ENCODE measurements at regions not wholly inside any gene's neighbourhood (a gene's known extent, or its start where the extent isn't known, plus 50 kb on each side); places are given as distances from the start of the nearest gene placed in this dataset.

DNA sequence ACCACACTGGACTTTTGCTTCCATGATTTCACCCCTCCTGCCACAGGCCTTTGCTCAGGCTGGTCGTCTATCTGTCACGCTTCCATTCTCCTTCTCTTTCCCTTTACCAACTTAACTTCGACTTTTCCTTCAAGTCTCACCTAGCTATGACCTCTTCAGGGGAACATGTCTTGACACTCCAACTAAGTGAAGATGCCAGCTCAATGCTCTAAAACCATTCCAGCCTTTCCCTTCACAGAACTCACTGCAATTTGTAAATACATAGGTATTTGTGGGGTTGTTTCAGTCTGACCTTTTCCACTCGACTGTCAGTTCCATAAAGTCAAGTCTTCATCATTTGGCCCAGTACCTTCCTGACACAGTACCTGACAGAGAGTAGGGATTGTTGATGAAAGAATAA, 358.6 kb upstream of the CAMK1G start:
- TF ChIP-seq, protein P1, sequence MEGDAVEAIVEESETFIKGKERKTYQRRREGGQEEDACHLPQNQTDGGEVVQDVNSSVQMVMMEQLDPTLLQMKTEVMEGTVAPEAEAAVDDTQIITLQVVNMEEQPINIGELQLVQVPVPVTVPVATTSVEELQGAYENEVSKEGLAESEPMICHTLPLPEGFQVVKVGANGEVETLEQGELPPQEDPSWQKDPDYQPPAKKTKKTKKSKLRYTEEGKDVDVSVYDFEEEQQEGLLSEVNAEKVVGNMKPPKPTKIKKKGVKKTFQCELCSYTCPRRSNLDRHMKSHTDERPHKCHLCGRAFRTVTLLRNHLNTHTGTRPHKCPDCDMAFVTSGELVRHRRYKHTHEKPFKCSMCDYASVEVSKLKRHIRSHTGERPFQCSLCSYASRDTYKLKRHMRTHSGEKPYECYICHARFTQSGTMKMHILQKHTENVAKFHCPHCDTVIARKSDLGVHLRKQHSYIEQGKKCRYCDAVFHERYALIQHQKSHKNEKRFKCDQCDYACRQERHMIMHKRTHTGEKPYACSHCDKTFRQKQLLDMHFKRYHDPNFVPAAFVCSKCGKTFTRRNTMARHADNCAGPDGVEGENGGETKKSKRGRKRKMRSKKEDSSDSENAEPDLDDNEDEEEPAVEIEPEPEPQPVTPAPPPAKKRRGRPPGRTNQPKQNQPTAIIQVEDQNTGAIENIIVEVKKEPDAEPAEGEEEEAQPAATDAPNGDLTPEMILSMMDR (IDR thresholded peaks at IDR 0.05; ENCODE audit: borderline replicate concordance, extremely low read depth, low read length, poor library complexity, severe bottlenecking), result no peak
- no peak for TF ChIP-seq EZH2 (IDR thresholded peaks at IDR 0.05; ENCODE audit: borderline replicate concordance, low read depth, low read length, severe bottlenecking)

Measured in DND-41 (cell line).